ENCODE measurements at regions not wholly inside any gene's neighbourhood (a gene's known extent, or its start where the extent isn't known, plus 50 kb on each side); places are given as distances from the start of the nearest gene placed in this dataset.

DNA sequence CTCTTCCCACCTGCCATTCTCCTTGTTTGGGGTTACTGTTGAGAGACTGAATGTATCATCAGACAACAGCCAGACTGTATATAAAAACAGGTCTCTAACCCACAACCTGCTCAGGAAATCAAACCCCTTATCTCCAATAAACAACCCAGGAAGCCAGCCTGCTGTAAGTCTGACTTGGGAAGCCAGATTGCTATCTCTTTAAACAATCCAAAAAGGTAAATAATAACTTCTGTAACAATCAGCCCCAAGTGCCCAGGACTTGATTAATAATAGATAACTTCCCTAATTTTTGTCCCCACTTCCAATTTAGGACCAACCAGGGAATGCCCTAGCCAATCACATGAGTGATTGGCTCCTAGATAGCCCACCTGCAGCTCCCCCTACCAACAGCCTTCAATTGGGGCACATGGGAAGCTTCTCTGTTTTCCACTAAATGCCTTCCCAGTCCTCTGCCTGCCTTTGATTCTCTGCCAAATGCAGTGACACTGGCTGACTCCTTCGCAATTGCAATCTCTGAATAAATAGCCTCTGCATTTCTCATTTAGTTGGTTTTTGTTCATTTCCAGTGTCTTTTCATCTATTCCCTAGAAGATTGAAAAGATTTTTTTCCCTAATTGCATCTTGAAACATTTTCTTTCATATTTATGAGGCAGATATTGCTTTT, 117.1 kb upstream of the TAB2 start:
- TF ChIP-seq CTCF (IDR thresholded peaks at IDR 0.05; ENCODE audit: low read length) (no peak), EZH2 (IDR thresholded peaks at IDR 0.05; ENCODE audit: borderline replicate concordance, low read length) (no peak)
